ENCODE measurements at regions not wholly inside any gene's neighbourhood (a gene's known extent, or its start where the extent isn't known, plus 50 kb on each side); places are given as distances from the start of the nearest gene placed in this dataset.

DNA sequence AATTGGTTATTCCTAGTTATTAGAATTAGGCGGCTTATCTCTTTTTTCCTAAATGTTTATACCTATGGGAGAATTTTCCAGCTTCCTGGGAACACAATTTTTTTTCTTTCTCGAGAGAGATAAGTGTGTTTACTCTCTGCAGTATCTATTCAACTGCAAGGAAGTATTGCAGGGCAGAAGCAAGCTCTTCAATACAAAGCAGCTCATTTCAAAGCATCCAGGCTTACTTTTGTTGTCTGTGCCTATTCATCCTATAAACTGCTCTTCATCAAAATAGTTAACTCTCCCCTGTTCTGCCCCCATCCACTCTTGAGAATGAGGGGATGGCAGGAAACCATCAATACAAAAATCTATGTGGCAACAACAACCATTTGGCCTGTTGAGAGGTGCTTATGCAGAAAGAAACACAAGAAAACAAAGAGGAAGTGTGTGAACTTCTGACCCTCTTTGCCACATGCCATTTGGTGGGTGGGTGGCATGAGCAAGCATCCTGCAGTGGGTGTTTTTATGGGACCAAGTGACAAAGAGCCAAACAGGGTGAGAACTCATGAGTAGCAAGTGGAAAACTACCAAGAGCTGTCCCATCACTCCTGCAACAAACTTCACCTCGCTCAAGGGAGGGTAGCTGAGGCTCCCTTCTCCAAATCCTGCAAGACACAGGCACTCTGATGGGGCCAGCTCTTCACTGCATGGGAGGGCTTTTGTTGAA is 50.6 kb upstream of the MRPS6 start:
- CTCF ChIA-PET, result interaction anchor here (0.7 to 1.4 kb wide), 3 partner anchors 17 to 325 kb away, joined by 3 read pairs; no protein-coding TSS in a partner anchor
- DNase-seq (peak; percentile 69), ATAC-seq (peak; percentile 59)
- Mint-ChIP-seq H3K4me3 (no peak overlapping the region), H3K9me3 (ENCODE audit: low read depth) (peaks cover under 1% of the 10 kb centered on the region), H3K36me3 (peaks cover 28% of the 10 kb centered on the region), H3K27me3 (no peaks in the 10 kb centered on the region), H3K4me1 (peaks cover 38% of the 10 kb centered on the region), H3K27ac (no peak overlapping the region)

DNA sequence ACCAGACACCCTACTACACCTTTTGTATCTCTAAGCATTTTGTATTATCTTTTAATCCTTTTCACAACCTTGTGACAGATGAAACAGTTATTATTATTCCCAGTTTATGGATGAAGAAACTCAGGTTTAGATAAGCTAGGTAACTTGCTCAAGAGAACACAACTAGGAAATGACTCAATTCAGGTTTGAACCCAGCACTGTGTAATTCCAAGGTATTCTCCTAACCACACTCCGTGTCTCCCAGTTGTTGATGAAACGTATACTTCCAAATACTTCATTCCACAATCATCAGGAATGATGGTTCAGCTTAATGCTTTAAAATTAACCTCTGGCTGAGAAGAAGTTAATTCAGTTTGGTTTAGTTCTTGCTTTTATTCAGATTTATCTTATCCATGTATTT is 51.7 kb upstream of the MRPS6 start:
- no peaks in the 10 kb centered on the region for H3K27me3 Mint-ChIP-seq
- H3K9me3 Mint-ChIP-seq (ENCODE audit: low read depth), result peaks cover 6% of the 10 kb centered on the region
- H3K36me3 Mint-ChIP-seq, result peaks cover 33% of the 10 kb centered on the region
- ATAC-seq (no peak), DNase-seq (no peak)
- no peak overlapping the region for H3K4me3 Mint-ChIP-seq
- CTCF ChIA-PET, result interaction anchor here (1.3 kb wide), 1 partner anchor 326 kb away, joined by 3 read pairs; no protein-coding TSS in a partner anchor
- H3K27ac Mint-ChIP-seq, result no peak overlapping the region
- H3K4me1 Mint-ChIP-seq, result peaks cover 48% of the 10 kb centered on the region

DNA sequence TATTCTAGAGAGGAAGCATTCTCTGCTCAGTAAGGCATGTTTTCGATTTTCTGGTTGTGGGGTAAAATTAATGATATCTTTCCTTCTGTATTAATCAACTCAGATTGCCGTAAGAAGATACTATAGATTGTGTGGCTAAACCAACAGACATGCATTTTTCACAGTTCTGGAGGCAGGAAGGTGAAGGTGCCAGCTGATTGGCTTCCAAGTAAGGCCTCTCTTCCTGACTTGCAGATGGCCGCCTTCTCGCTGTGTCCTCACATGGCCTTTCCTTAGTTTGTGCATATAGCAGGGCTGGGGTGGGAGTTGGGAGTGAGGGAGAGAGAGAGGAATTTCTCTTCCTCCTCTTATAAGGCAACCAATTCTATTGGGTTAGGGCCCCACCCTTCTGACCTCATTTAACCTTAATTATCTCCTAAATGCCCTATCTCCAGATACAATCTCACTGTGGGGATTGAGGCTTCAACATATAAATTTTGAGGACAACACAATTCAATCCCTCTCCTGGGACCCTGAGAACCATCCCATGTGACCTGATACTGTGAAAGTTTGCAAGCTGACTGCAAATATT is 52.3 kb upstream of the MRPS6 start:
- H3K4me3 Mint-ChIP-seq, result no peak overlapping the region
- no peak for ATAC-seq

DNA sequence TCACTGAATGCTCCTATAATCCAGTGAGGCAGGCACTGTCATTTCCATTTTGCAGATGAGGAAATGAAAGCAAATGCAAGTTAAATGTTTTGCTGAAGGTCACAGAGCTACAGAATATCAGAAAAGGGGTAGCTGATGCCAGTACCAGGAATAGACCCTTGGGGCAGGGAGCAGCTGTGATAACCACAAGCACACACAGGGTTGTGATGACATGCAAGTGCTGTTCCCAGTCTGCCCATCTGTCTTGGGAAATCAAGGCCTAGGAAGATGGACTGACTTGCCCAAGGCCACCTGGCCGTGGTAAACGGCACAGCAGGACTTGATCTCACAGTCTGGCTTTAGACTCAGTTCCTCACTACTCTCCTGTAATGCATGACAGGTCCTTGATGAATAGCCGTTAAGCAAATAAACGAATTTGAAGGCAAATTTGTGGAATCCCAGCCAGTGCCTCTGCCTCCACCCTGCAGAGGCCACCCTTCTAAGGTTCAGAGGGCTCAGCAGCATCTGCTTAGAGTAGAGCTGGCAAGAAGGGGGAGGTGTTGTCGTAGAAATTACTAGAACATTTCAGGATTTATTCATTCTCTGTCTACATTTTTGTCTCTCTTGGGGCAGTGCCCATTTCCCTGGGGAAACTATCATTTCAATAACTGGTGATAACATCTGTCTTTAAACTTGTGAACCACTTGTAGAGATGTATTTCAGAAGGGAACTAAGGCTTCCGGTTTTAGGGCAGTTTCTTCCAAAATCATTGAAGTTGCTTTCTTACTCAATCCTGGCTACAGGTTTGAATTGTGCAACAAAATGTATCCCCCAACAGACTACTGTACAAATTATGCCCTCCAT is 53.2 kb upstream of the MRPS6 start:
- H3K27ac Mint-ChIP-seq, result peak overlapping the region; percentile 55
- H3K9me3 Mint-ChIP-seq (ENCODE audit: low read depth), result peaks cover 12% of the 10 kb centered on the region
- CTCF ChIA-PET, result interaction anchor here (1.2 to 1.3 kb wide), 2 partner anchors 33 to 96 kb away, joined by 3 to 4 read pairs; no protein-coding TSS in a partner anchor
- ATAC-seq (no peak), DNase-seq (no peak)
- peaks cover 39% of the 10 kb centered on the region for H3K36me3 Mint-ChIP-seq
- H3K4me3 Mint-ChIP-seq, result no peak overlapping the region
- H3K4me1 Mint-ChIP-seq, result peaks cover 48% of the 10 kb centered on the region
- no peaks in the 10 kb centered on the region for H3K27me3 Mint-ChIP-seq

More for the DNA sequence above, 52.3 kb upstream of the MRPS6 start:
- peaks cover 7% of the 10 kb centered on the region for H3K9me3 Mint-ChIP-seq (ENCODE audit: low read depth)
- no peak for DNase-seq
- H3K36me3 Mint-ChIP-seq, result peaks cover 34% of the 10 kb centered on the region
- peaks cover 48% of the 10 kb centered on the region for H3K4me1 Mint-ChIP-seq
- no peak overlapping the region for H3K27ac Mint-ChIP-seq
- no peaks in the 10 kb centered on the region for H3K27me3 Mint-ChIP-seq
- CTCF ChIA-PET, result interaction anchor here (1.3 kb wide), 1 partner anchor 97 kb away, joined by 4 read pairs; no protein-coding TSS in a partner anchor

DNA sequence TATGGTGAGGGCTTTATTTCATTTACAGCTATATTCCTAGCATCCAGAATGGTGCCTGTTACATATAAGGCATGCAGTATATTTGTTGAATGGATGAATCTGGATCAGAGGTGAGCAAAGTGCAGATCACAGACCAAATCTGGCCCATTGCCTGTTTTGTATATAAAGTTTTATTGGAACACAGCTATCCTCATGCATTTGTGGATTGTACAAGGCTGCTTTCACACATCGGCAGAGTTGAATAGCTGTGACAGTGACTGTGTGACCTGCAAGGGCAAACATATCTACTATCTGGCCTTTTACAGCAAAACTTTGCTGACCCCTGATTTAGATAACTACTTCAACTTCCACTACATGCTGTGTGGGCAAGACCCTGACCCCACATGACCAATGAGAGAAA is 54.0 kb upstream of the MRPS6 start:
- Mint-ChIP-seq H3K27me3 (no peaks in the 10 kb centered on the region), H3K36me3 (peaks cover 45% of the 10 kb centered on the region), H3K9me3 (ENCODE audit: low read depth) (peaks cover 17% of the 10 kb centered on the region), H3K4me3 (no peak overlapping the region), H3K4me1 (peaks cover 48% of the 10 kb centered on the region), H3K27ac (no peak overlapping the region)
- CTCF ChIA-PET, result interaction anchor here (1.2 to 1.3 kb wide), 2 partner anchors 32 to 96 kb away, joined by 3 to 4 read pairs; no protein-coding TSS in a partner anchor
- no peak for DNase-seq
- no peak for ATAC-seq

DNA sequence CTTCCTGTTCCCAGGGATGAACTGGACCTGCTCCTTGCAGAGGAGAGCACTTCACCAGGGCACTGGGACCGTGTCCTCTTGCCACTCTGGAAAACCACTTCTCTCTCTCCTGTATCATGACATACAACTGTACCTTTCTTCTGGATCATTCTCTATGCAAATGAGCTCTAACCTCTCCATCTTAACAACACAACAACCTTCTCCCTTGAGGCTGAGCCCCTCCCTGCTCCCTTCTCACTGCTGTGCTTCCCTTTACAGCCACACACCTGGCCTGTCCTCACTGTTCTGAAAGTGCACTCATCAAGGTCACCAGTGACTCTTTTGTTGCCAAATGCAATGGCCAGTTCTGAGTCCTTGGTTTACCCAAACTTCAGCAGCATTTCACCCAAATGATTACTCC is 54.5 kb upstream of the MRPS6 start:
- no peak overlapping the region for H3K27ac Mint-ChIP-seq
- no peak overlapping the region for H3K4me3 Mint-ChIP-seq
- CTCF ChIA-PET, result interaction anchor here (1.1 to 1.2 kb wide), 2 partner anchors 31 to 84 kb away, joined by 3 read pairs; no protein-coding TSS in a partner anchor
- H3K4me1 Mint-ChIP-seq, result peaks cover 48% of the 10 kb centered on the region
- H3K36me3 Mint-ChIP-seq, result peaks cover 49% of the 10 kb centered on the region
- H3K27me3 Mint-ChIP-seq, result no peaks in the 10 kb centered on the region
- no peak for ATAC-seq
- peaks cover 19% of the 10 kb centered on the region for H3K9me3 Mint-ChIP-seq (ENCODE audit: low read depth)
- no peak for DNase-seq

DNA sequence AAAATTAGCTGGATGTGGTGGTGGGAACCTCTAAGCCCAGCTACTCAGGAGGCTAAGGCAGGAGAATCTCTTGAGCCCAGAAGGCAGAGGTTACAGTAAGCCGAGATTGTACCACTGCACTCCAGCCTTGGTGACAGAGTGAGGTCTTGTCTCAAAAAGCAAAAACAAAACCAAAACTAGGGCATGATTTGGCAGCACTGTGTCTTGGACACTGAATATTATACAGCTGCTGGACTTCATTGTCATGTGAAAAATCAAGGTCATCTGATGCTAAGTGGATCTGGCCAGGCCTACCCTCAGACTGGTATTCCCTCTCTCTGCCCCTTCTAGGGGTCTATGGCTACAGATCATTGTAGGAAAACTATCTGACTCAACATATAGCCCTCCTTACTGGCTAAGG is 55.2 kb upstream of the MRPS6 start:
- Mint-ChIP-seq H3K36me3 (peaks cover 51% of the 10 kb centered on the region), H3K9me3 (ENCODE audit: low read depth) (peaks cover 23% of the 10 kb centered on the region), H3K4me1 (peaks cover 48% of the 10 kb centered on the region), H3K4me3 (no peak overlapping the region), H3K27me3 (no peaks in the 10 kb centered on the region), H3K27ac (no peak overlapping the region)
- CTCF ChIA-PET, result interaction anchor here (1.1 to 1.8 kb wide), 3 partner anchors 15 to 94 kb away, joined by 3 to 6 read pairs (median 3); no protein-coding TSS in a partner anchor
- no peak for DNase-seq
- peak; percentile 40 for ATAC-seq

DNA sequence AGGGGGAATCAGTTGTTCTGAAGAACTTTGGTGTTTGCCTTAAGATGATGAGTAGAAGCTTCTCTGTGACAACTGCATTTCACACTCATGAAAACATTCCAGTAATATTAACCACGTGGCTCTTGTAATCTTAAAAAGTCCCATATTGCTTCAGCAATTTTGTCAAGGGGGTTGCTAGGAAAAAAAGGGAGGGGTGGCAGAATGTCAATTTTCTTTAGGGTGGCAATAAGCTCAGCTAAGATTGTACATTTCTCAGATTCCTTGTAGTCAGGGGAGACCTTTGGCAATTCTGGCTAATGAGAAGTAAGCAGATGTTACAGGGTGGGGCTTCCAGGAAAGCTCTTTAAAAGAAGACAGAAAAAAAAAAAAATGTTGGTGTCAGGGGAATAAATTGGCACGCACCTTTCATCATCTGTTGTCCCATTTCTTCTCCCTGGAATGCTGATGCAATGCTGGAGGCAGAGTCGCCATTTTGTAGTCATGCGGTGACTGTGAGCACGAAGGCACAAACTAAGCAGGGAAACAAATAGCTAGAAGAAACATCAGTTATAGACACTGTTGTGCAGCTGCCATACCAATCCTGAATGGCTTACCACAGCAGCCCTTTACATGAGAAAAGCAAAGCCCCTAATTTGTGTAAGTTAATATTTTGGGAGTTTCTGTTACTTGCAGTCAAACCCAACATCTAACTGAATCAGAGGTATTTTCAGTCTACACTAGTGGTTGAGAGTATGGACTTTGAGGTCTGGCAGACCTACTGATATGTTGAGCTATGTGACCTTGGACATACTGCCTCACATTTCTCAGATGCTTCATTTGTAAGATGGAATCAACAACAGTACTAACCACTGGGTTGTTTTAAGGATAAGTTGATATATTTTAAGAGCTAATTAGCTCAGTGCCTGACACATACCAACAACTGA is 56.1 kb upstream of the MRPS6 start:
- DNase-seq (no peak), ATAC-seq (no peak)
- peaks cover 48% of the 10 kb centered on the region for H3K4me1 Mint-ChIP-seq
- no peak overlapping the region for H3K4me3 Mint-ChIP-seq
- peaks cover 27% of the 10 kb centered on the region for H3K9me3 Mint-ChIP-seq (ENCODE audit: low read depth)
- no peaks in the 10 kb centered on the region for H3K27me3 Mint-ChIP-seq
- CTCF ChIA-PET, result interaction anchor here (1.0 to 1.8 kb wide), 4 partner anchors 15 to 94 kb away, joined by 3 to 6 read pairs (median 3); no protein-coding TSS in a partner anchor
- no peak overlapping the region for H3K27ac Mint-ChIP-seq
- peaks cover 56% of the 10 kb centered on the region for H3K36me3 Mint-ChIP-seq

DNA sequence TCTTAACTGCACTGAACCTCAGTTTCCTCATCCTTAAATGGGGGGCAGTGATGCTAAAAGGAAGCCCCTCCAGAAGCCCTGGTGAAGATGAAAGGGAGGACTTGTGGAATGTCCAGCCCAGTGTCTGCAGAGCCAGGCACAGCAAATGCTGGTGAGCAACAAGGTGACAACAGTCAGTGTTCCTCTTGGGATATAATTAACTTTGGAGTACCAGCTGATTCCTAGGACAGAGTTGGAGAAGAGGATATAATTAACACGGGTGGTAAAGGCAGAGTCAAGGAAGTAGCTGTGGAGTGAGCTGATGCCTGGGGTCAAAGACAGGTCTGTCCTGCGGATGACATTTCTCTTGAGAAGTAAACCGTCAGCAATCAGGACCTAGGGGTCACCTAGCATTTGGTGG is 60.7 kb upstream of the MRPS6 start:
- Mint-ChIP-seq H3K27ac (no peak overlapping the region), H3K27me3 (no peaks in the 10 kb centered on the region), H3K4me1 (peaks cover 23% of the 10 kb centered on the region), H3K4me3 (no peak overlapping the region), H3K36me3 (peaks cover 54% of the 10 kb centered on the region), H3K9me3 (ENCODE audit: low read depth) (peaks cover 37% of the 10 kb centered on the region)
- no peak for DNase-seq
- no peak for ATAC-seq
- CTCF ChIA-PET, result interaction anchor here (0.7 to 1.2 kb wide), 2 partner anchors 20 to 88 kb away, joined by 3 read pairs; no protein-coding TSS in a partner anchor

DNA sequence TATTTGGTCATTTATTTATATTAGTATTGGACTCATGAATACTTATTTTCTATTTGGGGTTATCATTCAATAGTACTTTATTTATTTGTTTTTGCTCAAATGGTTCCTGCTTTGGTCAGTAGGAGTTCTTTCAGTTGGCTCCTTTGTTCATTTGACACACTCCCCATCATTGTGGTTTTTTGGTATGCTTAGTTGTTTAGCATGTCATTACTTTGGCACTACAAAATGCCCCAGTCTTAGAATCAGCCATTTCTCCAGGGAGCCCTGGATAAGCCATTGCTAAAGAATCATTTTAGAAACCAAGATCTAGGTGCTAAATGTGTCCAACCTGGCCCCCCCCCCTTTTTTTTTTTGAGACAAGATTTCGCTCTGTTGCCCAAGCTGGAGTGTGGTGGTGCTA is 61.7 kb upstream of the MRPS6 start:
- CTCF ChIA-PET, result interaction anchor here (1.2 kb wide), 1 partner anchor 19 kb away, joined by 3 read pairs; no protein-coding TSS in a partner anchor
- H3K27me3 Mint-ChIP-seq, result no peaks in the 10 kb centered on the region
- no peak overlapping the region for H3K27ac Mint-ChIP-seq
- peaks cover 50% of the 10 kb centered on the region for H3K36me3 Mint-ChIP-seq
- peaks cover 15% of the 10 kb centered on the region for H3K4me1 Mint-ChIP-seq
- no peak overlapping the region for H3K4me3 Mint-ChIP-seq
- peaks cover 35% of the 10 kb centered on the region for H3K9me3 Mint-ChIP-seq (ENCODE audit: low read depth)
- ATAC-seq (no peak), DNase-seq (no peak)

DNA sequence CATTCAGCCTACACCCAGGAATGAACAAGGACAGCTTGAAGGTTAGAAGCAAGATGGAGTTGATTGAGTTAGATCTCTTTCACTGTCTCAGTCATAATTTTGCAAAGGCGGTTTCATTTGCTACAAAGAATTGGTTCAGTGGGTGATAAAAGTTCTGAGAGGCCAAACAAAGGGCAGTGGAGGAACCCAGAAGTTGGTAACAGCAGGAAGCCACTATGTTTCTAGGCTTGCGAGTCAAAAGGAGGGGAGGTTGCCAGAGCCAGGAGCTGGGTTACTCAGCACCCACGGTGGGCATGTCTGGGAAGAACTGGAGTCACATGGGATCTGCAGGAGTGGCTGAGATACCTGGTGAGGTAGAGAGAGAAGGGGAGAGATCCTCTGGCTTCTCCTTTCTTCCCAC is 64.2 kb upstream of the MRPS6 start:
- CTCF ChIA-PET, result interaction anchor here (1.6 kb wide), 1 partner anchor 85 kb away, joined by 5 read pairs; no protein-coding TSS in a partner anchor
- Mint-ChIP-seq H3K4me3 (no peak overlapping the region), H3K27me3 (no peaks in the 10 kb centered on the region), H3K9me3 (ENCODE audit: low read depth) (peaks cover 25% of the 10 kb centered on the region), H3K4me1 (peaks cover 15% of the 10 kb centered on the region), H3K36me3 (peaks cover 36% of the 10 kb centered on the region), H3K27ac (peak overlapping the region; percentile 61)
- no peak for DNase-seq
- ATAC-seq, result no peak

DNA sequence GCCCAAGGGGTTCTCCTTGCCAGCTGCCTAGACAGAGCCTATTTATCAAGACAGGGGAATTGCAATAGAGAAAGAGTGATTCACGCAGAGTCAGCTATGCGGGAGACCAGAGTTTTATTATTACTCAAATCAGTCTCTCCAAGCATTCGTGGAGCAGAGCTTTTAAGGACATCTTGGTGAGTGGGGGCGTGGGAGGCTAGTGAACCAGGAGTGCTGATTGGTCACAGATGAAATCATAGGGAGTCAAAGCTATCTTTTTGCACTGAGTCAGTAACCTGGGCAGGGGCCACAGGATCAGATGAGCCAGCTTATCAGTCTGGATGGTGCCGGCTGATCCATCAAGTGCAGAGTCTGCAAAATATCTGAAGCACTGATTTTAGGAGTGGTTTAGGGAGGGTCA is 64.8 kb upstream of the MRPS6 start:
- peak; percentile 33 for ATAC-seq
- Mint-ChIP-seq H3K27ac (no peak overlapping the region), H3K27me3 (no peaks in the 10 kb centered on the region), H3K9me3 (ENCODE audit: low read depth) (peaks cover 22% of the 10 kb centered on the region), H3K4me3 (no peak overlapping the region), H3K4me1 (peaks cover 15% of the 10 kb centered on the region), H3K36me3 (peaks cover 30% of the 10 kb centered on the region)
- CTCF ChIA-PET, result interaction anchor here (1.6 kb wide), 1 partner anchor 85 kb away, joined by 5 read pairs; no protein-coding TSS in a partner anchor
- DNase-seq, result no peak

Measured in activated CD8-positive, alpha-beta memory T cell treated with anti-CD3 and anti-CD28 coated beads, Interleukin-2, amount 10 ng/mL, durations not matched to agents 7 days and 5 days (primary cell).